Activated naive CD8-positive, alpha-beta T cell treated with anti-CD3 and anti-CD28 coated beads, Interleukin-2, amount 50 U/mL, for 24 hours (primary cell): ENCODE measurements at regions not wholly inside any gene's neighbourhood (a gene's known extent, or its start where the extent isn't known, plus 50 kb on each side); places are given as distances from the start of the nearest gene placed in this dataset.
"Not testable (repeated sequence)": the region's sequence is repeated elsewhere in the genome, so short reads cannot be mapped to it uniquely, and the experiment has no call there.

Experiments used
- ATAC-seq: fragments of 150-1000 bp; cut with Tn5 transposase; one replicate; pipeline ENCODE4 v1.10.0; 2021
- DNase-seq: peaks from one replicate; pipeline ENCODE4 v3.0.0; 2021
- H3K27ac Mint-ChIP-seq: one replicate; pipeline ENCODE4 v1.8.0; 2021; ENCODE audit warnings: mild to moderate bottlenecking, mixed read lengths
- H3K27me3 Mint-ChIP-seq: one replicate; pipeline ENCODE4 v1.8.0; 2021; ENCODE audit warnings: mixed read lengths
- H3K36me3 Mint-ChIP-seq: one replicate; pipeline ENCODE4 v1.8.0; 2021; ENCODE audit warnings: low read depth, mixed read lengths
- H3K4me1 Mint-ChIP-seq: one replicate; pipeline ENCODE4 v1.8.0; 2021; ENCODE audit warnings: mixed read lengths
- H3K4me3 Mint-ChIP-seq: one replicate; pipeline ENCODE4 v1.8.0; 2021; ENCODE audit warnings: mild to moderate bottlenecking, moderate library complexity, mixed read lengths
- H3K9me3 Mint-ChIP-seq: one replicate; pipeline ENCODE4 v1.8.0; 2021; ENCODE audit warnings: mixed read lengths

DNA sequence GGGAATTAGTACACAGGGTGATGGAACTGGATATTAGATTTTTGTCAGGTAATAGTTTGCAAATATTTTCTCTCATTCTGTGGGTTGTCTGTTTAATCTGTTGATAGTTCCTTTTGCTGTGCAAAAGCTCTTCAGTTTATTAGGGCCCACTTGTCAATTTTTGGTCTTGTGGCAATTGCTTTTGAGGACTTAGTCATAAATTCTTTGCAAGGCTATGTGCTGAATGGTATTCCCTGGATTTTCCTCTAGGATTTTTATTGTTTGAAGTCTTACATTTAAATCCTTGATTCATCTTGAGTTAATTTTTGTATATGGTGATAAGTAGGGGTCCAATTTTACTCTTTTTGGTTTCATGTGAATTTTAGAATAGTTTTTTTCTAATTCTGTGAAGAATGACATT lies 111.3 kb downstream of the ARRDC4 start:
- DNase-seq (no peak), ATAC-seq (no peak)
- H3K36me3 Mint-ChIP-seq: no peaks in the 10 kb centered on the region
- H3K4me3 Mint-ChIP-seq: no peak overlapping the region
- no peak overlapping the region for H3K27ac Mint-ChIP-seq
- H3K27me3 Mint-ChIP-seq: no peaks in the 10 kb centered on the region
- H3K4me1 Mint-ChIP-seq: peaks cover 2% of the 10 kb centered on the region
- H3K9me3 Mint-ChIP-seq: no peaks in the 10 kb centered on the region

DNA sequence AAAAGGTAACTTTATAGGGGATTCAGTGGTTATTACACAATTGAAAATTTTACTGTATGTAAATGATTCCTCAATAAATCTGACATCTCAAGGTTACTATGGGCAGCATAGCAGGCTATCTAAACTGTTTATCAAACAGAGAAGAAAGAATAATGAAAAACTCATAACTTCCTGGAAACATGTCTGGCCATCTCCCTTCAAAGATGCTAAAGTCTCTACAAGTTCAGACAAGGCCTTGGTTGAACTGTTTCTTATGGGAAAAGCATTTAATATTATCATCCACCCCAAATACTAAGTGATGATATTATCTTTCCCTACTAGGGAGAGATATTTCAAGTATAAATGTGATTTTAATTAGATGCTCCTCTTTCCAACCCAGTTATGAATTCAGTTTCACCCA lies 114.9 kb downstream of the ARRDC4 start:
- H3K36me3 Mint-ChIP-seq: no peaks in the 10 kb centered on the region
- peaks cover 2% of the 10 kb centered on the region for H3K4me1 Mint-ChIP-seq
- DNase-seq (no peak), ATAC-seq (no peak)
- H3K4me3 Mint-ChIP-seq: no peak overlapping the region
- no peak overlapping the region for H3K27ac Mint-ChIP-seq
- H3K27me3 Mint-ChIP-seq: no peaks in the 10 kb centered on the region
- H3K9me3 Mint-ChIP-seq: no peaks in the 10 kb centered on the region

GRCh38 chr15:98076021-98076816 lies 115.7 kb downstream of the ARRDC4 start:
- no peaks in the 10 kb centered on the region for H3K27me3 Mint-ChIP-seq
- no peak for DNase-seq
- no peak overlapping the region for H3K27ac Mint-ChIP-seq
- H3K4me3 Mint-ChIP-seq: no peak overlapping the region
- no peaks in the 10 kb centered on the region for H3K9me3 Mint-ChIP-seq
- no peaks in the 10 kb centered on the region for H3K36me3 Mint-ChIP-seq
- H3K4me1 Mint-ChIP-seq: peaks cover 2% of the 10 kb centered on the region
- no peak for ATAC-seq

DNA sequence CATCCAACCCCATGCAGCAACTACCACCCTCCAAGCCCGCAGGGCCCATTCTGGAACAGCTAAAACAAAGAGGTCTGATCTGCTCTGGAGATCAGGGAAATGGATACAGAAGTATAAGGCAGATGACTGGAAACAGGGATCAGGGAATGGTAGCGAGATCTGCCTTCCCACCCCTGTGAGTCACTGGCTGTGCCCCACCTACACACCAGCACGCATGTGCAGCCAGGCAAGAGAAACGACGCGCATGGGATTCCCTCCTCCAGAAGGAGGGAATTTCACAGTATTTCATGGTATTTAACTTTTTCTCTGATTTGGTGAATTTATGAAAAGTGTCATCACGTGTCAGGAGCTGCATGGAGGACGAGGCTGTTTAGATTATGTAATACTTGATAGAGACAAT lies 116.7 kb downstream of the ARRDC4 start:
- Mint-ChIP-seq H3K36me3 (no peaks in the 10 kb centered on the region), H3K27me3 (no peaks in the 10 kb centered on the region), H3K27ac (no peak overlapping the region), H3K4me1 (peaks cover 2% of the 10 kb centered on the region), H3K9me3 (no peaks in the 10 kb centered on the region), H3K4me3 (no peak overlapping the region)
- ATAC-seq: no peak
- no peak for DNase-seq

DNA sequence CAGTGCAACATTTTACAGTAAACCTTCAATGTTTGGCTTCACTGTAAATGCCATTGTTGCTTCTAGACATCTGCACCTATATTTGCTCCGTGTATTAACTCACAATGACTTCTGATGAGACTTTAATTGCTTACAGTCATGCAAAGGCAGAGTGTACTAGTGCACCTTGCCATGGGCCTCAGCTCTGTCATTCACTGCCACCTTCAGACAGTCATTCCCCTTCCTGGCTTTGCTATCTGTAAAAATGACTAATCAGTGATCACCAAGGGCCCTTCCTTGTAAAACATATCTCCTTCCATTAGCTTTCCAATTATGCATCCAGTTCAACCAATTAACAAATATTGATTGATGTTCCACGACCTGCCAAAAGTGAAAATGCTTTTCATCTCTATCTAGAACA lies 120.3 kb downstream of the ARRDC4 start:
- Mint-ChIP-seq H3K27ac (no peak overlapping the region), H3K9me3 (no peaks in the 10 kb centered on the region), H3K27me3 (no peaks in the 10 kb centered on the region), H3K36me3 (no peaks in the 10 kb centered on the region), H3K4me3 (no peak overlapping the region), H3K4me1 (peaks cover 2% of the 10 kb centered on the region)
- no peak for DNase-seq
- no peak for ATAC-seq

DNA sequence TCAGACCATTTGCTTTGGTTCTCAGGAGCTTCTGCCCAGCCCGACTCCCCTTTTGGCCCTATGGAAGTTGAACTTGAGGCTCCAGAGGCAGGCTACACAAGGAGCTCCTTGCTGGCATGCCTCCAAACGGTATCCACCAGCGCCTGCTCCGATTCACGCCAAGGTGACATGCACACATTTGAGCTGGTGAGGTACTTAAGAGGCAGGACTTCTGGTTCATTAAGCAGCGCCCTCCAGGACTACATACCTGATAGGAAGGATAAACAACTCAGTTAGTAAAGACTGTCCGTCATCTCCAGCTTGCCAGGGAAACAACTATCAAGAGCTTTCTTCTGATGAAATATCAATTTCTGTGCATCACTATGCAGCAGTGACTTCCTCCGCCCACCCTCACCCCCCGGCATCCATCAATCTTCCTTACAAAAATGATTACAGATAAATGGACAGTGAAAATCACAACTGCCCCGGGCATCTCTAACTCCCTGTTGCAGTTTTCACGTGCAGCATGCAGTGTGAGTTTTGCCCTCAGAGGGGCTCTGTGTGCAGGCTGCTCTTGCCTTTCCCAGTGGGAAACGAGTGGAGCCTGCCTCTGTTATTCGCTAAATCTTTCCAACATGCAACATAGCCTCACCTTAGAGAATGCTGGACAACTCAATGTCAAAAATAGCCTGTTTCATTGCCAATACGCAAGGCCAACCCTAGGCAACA lies 122.9 kb downstream of the ARRDC4 start:
- Mint-ChIP-seq H3K27ac (no peak overlapping the region), H3K9me3 (peaks cover 7% of the 10 kb centered on the region), H3K4me1 (no peaks in the 10 kb centered on the region), H3K27me3 (no peaks in the 10 kb centered on the region), H3K36me3 (no peaks in the 10 kb centered on the region), H3K4me3 (no peak overlapping the region)
- ATAC-seq (no peak), DNase-seq (no peak)

- no peaks in the 10 kb centered on the region for H3K27me3 Mint-ChIP-seq
- ATAC-seq (no peak), DNase-seq (peak; percentile 8)
- no peak overlapping the region for H3K27ac Mint-ChIP-seq
- no peaks in the 10 kb centered on the region for H3K36me3 Mint-ChIP-seq
- H3K9me3 Mint-ChIP-seq: peaks cover 7% of the 10 kb centered on the region
- H3K4me1 Mint-ChIP-seq: no peaks in the 10 kb centered on the region
- no peak overlapping the region for H3K4me3 Mint-ChIP-seq
Measured at GRCh38 chr15:98085003-98085639, 124.6 kb downstream of the ARRDC4 start.

- H3K4me3 Mint-ChIP-seq, DNase-seq, H3K27ac Mint-ChIP-seq, H3K27me3 Mint-ChIP-seq, H3K36me3 Mint-ChIP-seq, H3K4me1 Mint-ChIP-seq, H3K9me3 Mint-ChIP-seq: not testable (repeated sequence)
- ATAC-seq: peak; percentile 91
Measured at GRCh38 chr15:98088307-98088945, 127.9 kb downstream of the ARRDC4 start.

GRCh38 chr15:98089352-98089751 lies 128.8 kb downstream of the ARRDC4 start:
- H3K9me3 Mint-ChIP-seq, DNase-seq, H3K36me3 Mint-ChIP-seq, H3K4me3 Mint-ChIP-seq, H3K4me1 Mint-ChIP-seq, H3K27me3 Mint-ChIP-seq, ATAC-seq, H3K27ac Mint-ChIP-seq: not testable (repeated sequence)

- not testable (repeated sequence) for H3K27me3 Mint-ChIP-seq, H3K4me1 Mint-ChIP-seq, H3K36me3 Mint-ChIP-seq, ATAC-seq, H3K27ac Mint-ChIP-seq, H3K9me3 Mint-ChIP-seq, H3K4me3 Mint-ChIP-seq, DNase-seq
Measured at GRCh38 chr15:98097986-98098385, 137.5 kb downstream of the ARRDC4 start.

- H3K4me1 Mint-ChIP-seq, H3K27me3 Mint-ChIP-seq, H3K36me3 Mint-ChIP-seq, H3K4me3 Mint-ChIP-seq, H3K27ac Mint-ChIP-seq, DNase-seq, ATAC-seq, H3K9me3 Mint-ChIP-seq: not testable (repeated sequence)
Measured at GRCh38 chr15:98100606-98101005, 140.1 kb downstream of the ARRDC4 start.

DNA sequence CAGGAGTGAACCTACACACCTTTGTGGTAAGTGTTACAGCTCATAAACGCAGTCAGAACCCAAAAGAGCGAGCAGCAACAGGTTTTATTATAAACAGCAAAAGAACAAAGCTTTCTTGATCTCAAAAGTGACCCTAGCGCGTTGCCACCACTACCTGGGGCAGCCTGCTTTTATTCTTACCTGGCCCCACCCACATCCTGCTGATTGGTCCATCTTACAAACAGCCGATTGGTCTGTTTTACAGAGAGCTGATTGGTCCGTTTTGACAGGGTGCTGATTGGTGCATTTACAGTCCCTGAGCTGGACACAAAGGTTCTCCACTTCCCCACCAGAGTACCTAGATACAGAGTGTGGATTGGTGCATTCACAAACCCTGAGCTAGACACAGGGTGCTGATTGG lies 143.1 kb downstream of the ARRDC4 start:
- Mint-ChIP-seq H3K36me3 (no peaks in the 10 kb centered on the region), H3K9me3 (no peaks in the 10 kb centered on the region), H3K4me3 (no peak overlapping the region), H3K27ac (no peak overlapping the region), H3K4me1 (no peaks in the 10 kb centered on the region), H3K27me3 (no peaks in the 10 kb centered on the region)
- DNase-seq: no peak
- no peak for ATAC-seq

GRCh38 chr15:98104386-98105151 lies 144.1 kb downstream of the ARRDC4 start:
- DNase-seq, ATAC-seq, H3K9me3 Mint-ChIP-seq, H3K4me1 Mint-ChIP-seq, H3K36me3 Mint-ChIP-seq, H3K4me3 Mint-ChIP-seq, H3K27ac Mint-ChIP-seq, H3K27me3 Mint-ChIP-seq: not testable (repeated sequence)

DNA sequence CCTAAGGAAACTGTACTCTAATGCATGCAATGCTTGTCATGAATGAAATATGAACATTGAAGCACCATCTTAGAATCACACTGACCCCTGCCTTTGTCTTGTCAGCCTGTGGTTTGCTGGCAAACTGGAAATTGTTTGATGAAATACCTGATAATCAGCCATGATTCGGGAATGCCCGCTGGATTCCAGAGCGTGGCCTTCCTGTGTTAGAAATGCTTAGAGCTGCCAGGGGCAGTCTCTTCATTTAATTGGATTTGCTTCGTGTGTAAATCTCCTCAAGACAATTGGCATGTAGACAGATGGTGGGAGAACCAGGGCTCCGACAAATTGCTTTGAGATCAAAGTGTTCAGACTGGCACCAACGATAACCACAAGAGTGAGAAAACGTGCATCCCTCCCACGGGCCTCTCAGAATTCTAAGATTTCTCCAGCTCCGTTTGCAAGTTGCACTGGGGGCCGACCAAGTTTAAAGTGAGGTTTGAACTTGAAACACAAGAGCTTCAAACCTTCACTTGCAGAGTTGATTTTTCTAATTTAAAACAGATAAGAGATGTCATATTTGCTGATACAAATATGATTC lies 146.2 kb downstream of the ARRDC4 start:
- ATAC-seq, H3K4me3 Mint-ChIP-seq: not testable (repeated sequence)

More for the DNA sequence above, 146.2 kb downstream of the ARRDC4 start:
- not testable (repeated sequence) for H3K27me3 Mint-ChIP-seq, H3K36me3 Mint-ChIP-seq, H3K4me1 Mint-ChIP-seq, H3K27ac Mint-ChIP-seq, DNase-seq, H3K9me3 Mint-ChIP-seq
